Spleen (tissue), 11 donors: ENCODE measurements at regions not wholly inside any gene's neighbourhood (a gene's known extent, or its start where the extent isn't known, plus 50 kb on each side); places are given as distances from the start of the nearest gene placed in this dataset.

Experiments used
- DNase-seq: peaks from one replicate; pipeline ENCODE4 v3.0.0-alpha.2; 2020
- H3K27ac ChIP-seq, 8 donors: fragments of 200-600 bp; sonication (generic) in 7 of 8; 1 replicate in 4 of 8; 2 replicates in 4 of 8; pipeline versions ENCODE4 v1.5.0 to v1.8.0; 2016 to 2021; ENCODE audit warnings: inconsistent platforms in 4 of 8, mild to moderate bottlenecking in 4 of 8, moderate library complexity in 1 of 8
- H3K27me3 ChIP-seq, 7 donors: fragments of 200-600 bp; sonication (generic) in 6 of 7; replicated peaks in 1 of 7; 1 replicate in 4 of 7; 2 replicates in 3 of 7; pipeline versions ENCODE4 v1.5.0 to v1.8.0; 2016 to 2021; ENCODE audit warnings: inconsistent platforms in 3 of 7, mild to moderate bottlenecking in 1 of 7
- H3K36me3 ChIP-seq, 6 donors: fragments of 200-600 bp; sonication (generic) in 5 of 6; 1 replicate in 4 of 6; 2 replicates in 2 of 6; pipeline versions ENCODE4 v1.5.0 to v1.8.0; 2016 to 2021; ENCODE audit warnings: inconsistent platforms in 2 of 6
- H3K4me1 ChIP-seq, 6 donors: fragments of 200-600 bp; sonication (generic) in 5 of 6; 1 replicate in 3 of 6; 2 replicates in 3 of 6; pipeline versions ENCODE4 v1.5.0 to v1.8.0; 2016 to 2021; ENCODE audit warnings: inconsistent platforms in 3 of 6
- H3K4me3 ChIP-seq, 8 donors: fragments of 200-600 bp; sonication (generic) in 7 of 8; 1 replicate in 4 of 8; 2 replicates in 4 of 8; pipeline versions ENCODE4 v1.5.0 to v1.8.0; 2016 to 2021; ENCODE audit warnings: inconsistent platforms in 4 of 8, mild to moderate bottlenecking in 4 of 8, moderate library complexity in 2 of 8
- H3K9me3 ChIP-seq, 8 donors: fragments of 200-600 bp; sonication (generic) in 7 of 8; 1 replicate in 4 of 8; 2 replicates in 4 of 8; pipeline versions ENCODE4 v1.5.0 to v1.8.0; 2016 to 2021; ENCODE audit warnings: inconsistent platforms in 4 of 8
- CTCF ChIP-seq, 11 experiments: fragments of 200-600 bp in 7 of 11; fragments of 450-650 bp in 4 of 11; sonication (generic) in 4 of 11; IDR thresholded peaks in 8 of 11; conservative IDR thresholded peaks in 3 of 11; 1 replicate in 7 of 11; 2 replicates in 4 of 11; pipeline versions ENCODE4 v1.4.0 to v1.8.0; 2016 to 2021; ENCODE audit warnings: antibody characterized with exemption in 11 of 11, inconsistent platforms in 4 of 11, mild to moderate bottlenecking in 1 of 11
- POLR2A ChIP-seq, 3 donors: fragments of 450-650 bp; IDR thresholded peaks; one replicate each; pipeline ENCODE4 v1.5.1; 2017; ENCODE audit warnings: antibody characterized with exemption in 3 of 3, mild to moderate bottlenecking in 1 of 3
- POLR2AphosphoS5 ChIP-seq, 3 donors: sonication (generic); formaldehyde crosslinking; IDR thresholded peaks; one replicate each; pipeline ENCODE4 v1.5.1; 2017; ENCODE audit warnings: antibody characterized with exemption in 3 of 3
- WGBS, 5 donors: extraction: QIAGEN DNeasy Blood & Tissue Kit in 3 of 5; methylation state at CpG; one replicate each; pipeline versions ENCODE4 v1.1.5 to v1.1.7; 2013 to 2018; 5-methylcytosine and 5-hydroxymethylcytosine counted together
- intact Hi-C: fragments of 100-400 bp; cut with DNase I; formaldehyde crosslinking; loops from one replicate; pipeline ENCODE4 v1.15.0; 2023; ENCODE audit warnings: low total_unique reads
- donor health status: healthy with polysubstance abuse.
- donor health status: DM: no; HTN: no; CAD: no; lungs with moderate emphysema.
- donor health status: DM: no; HTN: no; CAD: no.
- donor health status: Bipolar disorder and iron deficiency.
- donor health status: healthy.
- donor health status: DM: no; HTN: no; CAD: no.
- donor health status: DM: yes; HTN: yes; CAD: no.

- no peaks in the 10 kb centered on the region for H3K36me3 ChIP-seq
- peaks cover 0 to 26% (median 10%) of the 10 kb centered on the region in 8 donors for H3K9me3 ChIP-seq
- DNase-seq = no peak
- no peaks in the 10 kb centered on the region for H3K4me1 ChIP-seq
- intact Hi-C loops = no loop called here
- H3K4me3 ChIP-seq = no peak overlapping the region
- no peak overlapping the region for H3K27ac ChIP-seq
- no peak for TF ChIP-seq POLR2A (IDR thresholded peaks at IDR 0.05)
- no peak for TF ChIP-seq CTCF (IDR thresholded peaks at IDR 0.05 in 8 of 11, conservative IDR thresholded peaks at IDR 0.05 in 3 of 11)
- no peak for TF ChIP-seq POLR2AphosphoS5 (IDR thresholded peaks at IDR 0.05)
- peaks cover 0 to 18% (median 0%) of the 10 kb centered on the region in 7 donors for H3K27me3 ChIP-seq
These were observed 269.8 kb upstream of the KAZN start for GRCh38 chr1:14328685-14329084.

- H3K4me3 ChIP-seq = no peak overlapping the region
- no peak overlapping the region for H3K27ac ChIP-seq
- intact Hi-C loops = no loop called here
- peaks cover 0 to 2% (median 0%) of the 10 kb centered on the region in 7 donors for H3K27me3 ChIP-seq
- DNase-seq = no peak
- WGBS, 5 donors = 80 to 92% (median 82%) methylated on average over 4 of the region's 4 CpGs
- H3K9me3 ChIP-seq = peaks cover 0 to 38% (median 12%) of the 10 kb centered on the region in 8 donors
- H3K36me3 ChIP-seq = no peaks in the 10 kb centered on the region
- TF ChIP-seq POLR2AphosphoS5 (IDR thresholded peaks at IDR 0.05) = no peak
- TF ChIP-seq CTCF (IDR thresholded peaks at IDR 0.05 in 8 of 11, conservative IDR thresholded peaks at IDR 0.05 in 3 of 11) = no peak
- TF ChIP-seq POLR2A (IDR thresholded peaks at IDR 0.05) = no peak
- no peaks in the 10 kb centered on the region for H3K4me1 ChIP-seq
These were observed 266.3 kb upstream of the KAZN start for GRCh38 chr1:14332158-14332557.

- DNase-seq = no peak
- Histone ChIP-seq H3K36me3 (no peaks in the 10 kb centered on the region), H3K4me1 (no peaks in the 10 kb centered on the region), H3K27ac (no peak overlapping the region), H3K9me3 (peaks cover 0 to 37% (median 12%) of the 10 kb centered on the region in 8 donors), H3K27me3 (no peaks in the 10 kb centered on the region), H3K4me3 (no peak overlapping the region)
- intact Hi-C loops = no loop called here
- TF ChIP-seq POLR2A (IDR thresholded peaks at IDR 0.05) (no peak), POLR2AphosphoS5 (IDR thresholded peaks at IDR 0.05) (no peak), CTCF (IDR thresholded peaks at IDR 0.05 in 8 of 11, conservative IDR thresholded peaks at IDR 0.05 in 3 of 11) (no peak)
- WGBS, 5 donors = 41 to 65% (median 54%) methylated on average over 7 of the region's 7 CpGs
These were observed 263.9 kb upstream of the KAZN start for GRCh38 chr1:14334336-14335176.

- Histone ChIP-seq H3K9me3 (peaks cover 0 to 13% (median 0%) of the 10 kb centered on the region in 8 donors), H3K4me1 (no peaks in the 10 kb centered on the region), H3K4me3 (no peak overlapping the region), H3K27ac (no peak overlapping the region), H3K27me3 (peaks cover 0 to 16% (median 0%) of the 10 kb centered on the region in 7 donors), H3K36me3 (no peaks in the 10 kb centered on the region)
- intact Hi-C loops = no loop called here
- DNase-seq = no peak
- WGBS, 5 donors = 67 to 79% (median 75%) methylated on average over 3 of the region's 3 CpGs
- TF ChIP-seq POLR2A (IDR thresholded peaks at IDR 0.05) (no peak), POLR2AphosphoS5 (IDR thresholded peaks at IDR 0.05) (no peak), CTCF (IDR thresholded peaks at IDR 0.05 in 8 of 11, conservative IDR thresholded peaks at IDR 0.05 in 3 of 11) (no peak)
These were observed 260.0 kb upstream of the KAZN start for GRCh38 chr1:14338509-14338908.
